HepG2 (cell line): ENCODE measurements at regions not wholly inside any gene's neighbourhood (a gene's known extent, or its start where the extent isn't known, plus 50 kb on each side); places are given as distances from the start of the nearest gene placed in this dataset.

Source experiments
- ATAC-seq: fragments of 200-7000 bp; cut with Tn5 transposase; 3 replicates; pipeline ENCODE4 v1.9.1; 2020; ENCODE audit warnings: mild to moderate bottlenecking, moderate library complexity
- BruUV-seq: library from RNA; stranded (reverse); fragments of 400-500 nt; replicated peaks from 2 replicates; lab custom pipeline; 2021; lab: Mats Ljungman, UMichigan
- CTCF ChIA-PET: fragments of 300-600 bp; formaldehyde crosslinking; extraction: SDS; loops from one replicate; lab custom pipeline; 2021; ENCODE audit warnings: low total read pairs, inconsistent platforms, low intra/inter-chr PET ratio; lab: Yijun Ruan, JAX
- POLR2A ChIA-PET: fragments of 350-600 bp; sonication (Branson Sonifier 250); formaldehyde crosslinking; loops from one replicate; lab custom pipeline; 2020; ENCODE audit warnings: antibody characterized with exemption, inconsistent platforms; lab: Yijun Ruan, JAX
- DNase-seq: peaks from one replicate; pipeline ENCODE4 v3.0.0-alpha.2; 2015; ENCODE audit warnings: low spot score
- FAIRE-seq: peaks from 3 replicates; lab custom pipeline; 2011; peaks lifted over from hg19 to GRCh38; lab: Jason Lieb, UNC
- H2AFZ ChIP-seq: one replicate; pipeline ENCODE4 v1.6.1; 2011; ENCODE audit warnings: low read length, inconsistent platforms
- H3K27ac ChIP-seq: fragments of 300-600 bp; 3 replicates; pipeline ENCODE4 v1.8.0; 2011; ENCODE audit warnings: mixed run types, mild to moderate bottlenecking, mixed read lengths, low read length, inconsistent platforms; ENCODE audit not compliant: insufficient read depth; ENCODE audit errors: extremely low read length
- H3K27me3 ChIP-seq, 2 experiments: fragments of 200-600 bp in 1 of 2; 2 replicates in 1 of 2; 3 replicates in 1 of 2; pipeline versions ENCODE4 v1.6.0 to v1.8.0; 2011; ENCODE audit warnings: low read length in 2 of 2, mild to moderate bottlenecking in 2 of 2, moderate library complexity in 2 of 2, inconsistent platforms in 1 of 2; ENCODE audit not compliant: insufficient read depth in 2 of 2, control insufficient read depth in 1 of 2
- H3K36me3 ChIP-seq, 2 experiments: fragments of 200-600 bp in 1 of 2; replicated peaks in 1 of 2; 2 replicates in 1 of 2; 3 replicates in 1 of 2; pipeline versions ENCODE4 v1.5.1 to v1.8.0; 2011; ENCODE audit warnings: low read length in 2 of 2, inconsistent platforms in 1 of 2; ENCODE audit not compliant: insufficient read depth in 2 of 2, control insufficient read depth in 1 of 2
- H3K4me1 ChIP-seq: 2 replicates; pipeline ENCODE4 v1.5.1; 2012; ENCODE audit warnings: low read length, inconsistent platforms; ENCODE audit not compliant: insufficient read depth
- H3K4me2 ChIP-seq: 2 replicates; pipeline ENCODE4 v1.6.0; 2011; ENCODE audit warnings: low read depth, low read length, inconsistent platforms
- H3K4me3 ChIP-seq, 3 experiments: fragments of 200-600 bp in 1 of 3; sonication (generic), shearing (Covaris generic) in 1 of 3; replicated peaks in 1 of 3; 2 replicates each; pipeline ENCODE4 v1.5.1; 2011 to 2016; ENCODE audit warnings: low read length in 3 of 3, inconsistent platforms in 2 of 3, low read depth in 2 of 3, mild to moderate bottlenecking in 2 of 3, control low read depth in 1 of 3, mixed read lengths in 1 of 3; ENCODE audit not compliant: insufficient read depth in 1 of 3
- H3K79me2 ChIP-seq: one replicate; pipeline ENCODE4 v1.6.1; 2011; ENCODE audit warnings: low read length, inconsistent platforms; ENCODE audit not compliant: insufficient read depth
- H3K9ac ChIP-seq: 2 replicates; pipeline ENCODE4 v1.6.0; 2011; ENCODE audit warnings: mild to moderate bottlenecking, low read depth, low read length, inconsistent platforms; ENCODE audit not compliant: insufficient read depth
- H3K9me3 ChIP-seq: 2 replicates; pipeline ENCODE4 v1.5.1; 2012; ENCODE audit warnings: mild to moderate bottlenecking, low read length
- H4K20me1 ChIP-seq: 2 replicates; pipeline ENCODE4 v1.6.0; 2011; ENCODE audit warnings: inconsistent platforms, mild to moderate bottlenecking, low read length, moderate library complexity; ENCODE audit not compliant: insufficient read depth
- CENPX ChIP-seq: sonication (generic); formaldehyde crosslinking; IDR thresholded peaks from 2 replicates; pipeline ENCODE4 v1.9.0; 2021; ENCODE audit warnings: mild to moderate bottlenecking, missing genetic modification reagents, moderate library complexity
- GTF2F1 ChIP-seq: fragments of 150-350 bp; IDR thresholded peaks from 2 replicates; pipeline ENCODE4 v1.6.1; 2014; ENCODE audit warnings: low read length
- IRX3 ChIP-seq: sonication (generic); formaldehyde crosslinking; IDR thresholded peaks from 2 replicates; pipeline ENCODE4 v1.8.1; 2023; ENCODE audit warnings: mild to moderate bottlenecking, low read depth, missing genetic modification reagents, borderline replicate concordance
- KAT7 ChIP-seq: IDR thresholded peaks from 2 replicates; pipeline ENCODE4 v1.6.1; 2018; ENCODE audit warnings: borderline replicate concordance, missing compliant biosample characterization
- NFIC ChIP-seq: IDR thresholded peaks from 2 replicates; pipeline ENCODE4 v1.6.1; 2012; ENCODE audit warnings: mild to moderate bottlenecking, low read length, inconsistent platforms
- PTBP1 ChIP-seq: fragments of 200-400 bp; formaldehyde crosslinking; IDR thresholded peaks from 2 replicates; pipeline ENCODE4 v1.6.1; 2018; ENCODE audit warnings: low read length, low read depth; ENCODE audit not compliant: poor library complexity, severe bottlenecking
- SMARCE1 ChIP-seq: fragments of 450-650 bp; IDR thresholded peaks from 2 replicates; pipeline ENCODE4 v1.6.1; 2017; ENCODE audit warnings: borderline replicate concordance
- SNAI1 ChIP-seq: sonication (generic); formaldehyde crosslinking; IDR thresholded peaks from 2 replicates; pipeline ENCODE4 v1.5.0; 2020; ENCODE audit warnings: mild to moderate bottlenecking, missing genetic modification reagents, borderline replicate concordance
- ZFY ChIP-seq: sonication (generic); formaldehyde crosslinking; IDR thresholded peaks from 2 replicates; pipeline ENCODE4 v1.4.0; 2020; ENCODE audit warnings: missing genetic modification reagents
- ZNF136 ChIP-seq: sonication (generic); formaldehyde crosslinking; IDR thresholded peaks from 2 replicates; pipeline ENCODE4 v1.8.1; 2022; ENCODE audit warnings: low read depth, mild to moderate bottlenecking, moderate library complexity, missing genetic modification reagents
- ZNF143 ChIP-seq: sonication (generic); formaldehyde crosslinking; IDR thresholded peaks from 2 replicates; pipeline ENCODE4 v1.4.0; 2020; ENCODE audit warnings: missing genetic modification reagents
- WGBS: methylation state at CpG from one replicate; pipeline ENCODE4 v1.1.6; 2017; ENCODE audit warnings: low lambda C conversion rate; 5-methylcytosine and 5-hydroxymethylcytosine counted together
- in situ Hi-C: cut with HindIII; loops from 2 replicates; pipeline ENCODE4 v1.10.0; 2017; ENCODE audit warnings: low pct_unique_long_range_greater_than_20kb; ENCODE audit not compliant: extremely low pct_ligation_motif_present
- intact Hi-C: fragments of 100-400 bp; cut with micrococcal nuclease; formaldehyde crosslinking; loops from one replicate; pipeline ENCODE4 v1.10.0; 2022; ENCODE audit not compliant: unreplicated experiment
- TF ChIP-seq, protein P1 (sequence below): sonication (generic); formaldehyde crosslinking; IDR thresholded peaks from 2 replicates; pipeline ENCODE4 v1.4.0; 2020; ENCODE audit warnings: mild to moderate bottlenecking, missing genetic modification reagents
- TF ChIP-seq, protein P2 (sequence below): sonication (generic); formaldehyde crosslinking; IDR thresholded peaks from 2 replicates; pipeline ENCODE4 v1.5.0; 2020; ENCODE audit warnings: missing genetic modification reagents, mild to moderate bottlenecking, borderline replicate concordance

GRCh38 chr15:81937189-81937588 lies 108.6 kb downstream of the MEX3B start (continued):
- no peak for TF ChIP-seq KAT7 (CRISPR knock-in tag)
- TF ChIP-seq, all 625 proteins: peak for 0

DNA sequence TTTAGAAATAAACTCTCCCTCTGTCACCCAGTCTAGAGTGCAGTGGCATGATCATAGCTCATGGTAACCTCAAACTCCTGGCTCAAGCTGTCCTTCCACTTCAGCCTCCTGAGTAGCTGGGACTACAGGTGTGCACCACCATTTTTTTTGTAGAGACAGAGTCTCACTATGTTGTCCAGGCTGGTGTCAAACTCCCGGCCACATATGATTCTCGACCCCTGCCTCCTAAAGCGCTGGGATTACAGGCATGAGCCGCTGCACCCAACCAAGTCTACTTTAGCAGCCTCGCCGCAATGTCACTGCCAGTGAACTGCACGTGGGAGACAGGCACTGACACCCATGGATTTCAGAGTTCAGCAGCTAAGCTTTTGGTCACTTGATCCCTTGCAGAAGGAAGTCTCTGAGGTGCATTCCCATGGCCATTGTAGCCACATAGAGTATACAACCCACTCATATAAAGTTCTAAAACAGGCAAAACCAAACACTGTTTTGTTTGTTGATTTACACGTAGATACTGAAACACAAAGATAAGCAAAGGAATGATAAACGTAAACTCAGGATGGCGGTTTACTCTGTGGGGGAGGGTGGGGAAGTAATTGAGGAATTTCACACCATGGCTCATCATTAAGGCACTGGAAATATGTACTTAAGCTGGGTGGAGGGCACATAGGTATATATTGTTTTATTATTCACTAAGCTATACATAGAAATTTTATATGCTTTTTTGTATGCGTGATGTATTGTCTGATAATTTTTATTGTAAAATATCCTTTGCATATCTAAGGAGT lies 115.0 kb downstream of the MEX3B start:
- Histone ChIP-seq H4K20me1 (no peaks in the 10 kb centered on the region), H3K36me3 (no peaks in the 10 kb centered on the region), H3K9me3 (no peaks in the 10 kb centered on the region), H3K4me3 (no peak overlapping the region), H3K79me2 (no peaks in the 10 kb centered on the region), H3K9ac (no peak overlapping the region), H3K27ac (no peak overlapping the region), H2AFZ (no peak overlapping the region), H3K4me1 (no peaks in the 10 kb centered on the region), H3K4me2 (no peak overlapping the region), H3K27me3 (no peaks in the 10 kb centered on the region; a peak in 1 of 5 replicates)
- intact Hi-C loops: no loop called here
- no peak for DNase-seq
- ChIA-PET CTCF (no interaction called here), POLR2A (no interaction called here)
- in situ Hi-C loops: loop anchor here (10.0 kb wide), 1 partner anchor 446 kb away; no protein-coding TSS in a partner anchor
- no peak for FAIRE-seq
- no TSS peak for BruUV-seq
- 27% methylated on average over 11 of the region's 11 CpGs for WGBS
- no peak for ATAC-seq
- no peak for TF ChIP-seq PTBP1
- no peak for TF ChIP-seq GTF2F1
- no peak for TF ChIP-seq CENPX (CRISPR knock-in tag)
- no peak for TF ChIP-seq IRX3 (CRISPR knock-in tag)
- TF ChIP-seq NFIC: no peak
- TF ChIP-seq, protein P1, sequence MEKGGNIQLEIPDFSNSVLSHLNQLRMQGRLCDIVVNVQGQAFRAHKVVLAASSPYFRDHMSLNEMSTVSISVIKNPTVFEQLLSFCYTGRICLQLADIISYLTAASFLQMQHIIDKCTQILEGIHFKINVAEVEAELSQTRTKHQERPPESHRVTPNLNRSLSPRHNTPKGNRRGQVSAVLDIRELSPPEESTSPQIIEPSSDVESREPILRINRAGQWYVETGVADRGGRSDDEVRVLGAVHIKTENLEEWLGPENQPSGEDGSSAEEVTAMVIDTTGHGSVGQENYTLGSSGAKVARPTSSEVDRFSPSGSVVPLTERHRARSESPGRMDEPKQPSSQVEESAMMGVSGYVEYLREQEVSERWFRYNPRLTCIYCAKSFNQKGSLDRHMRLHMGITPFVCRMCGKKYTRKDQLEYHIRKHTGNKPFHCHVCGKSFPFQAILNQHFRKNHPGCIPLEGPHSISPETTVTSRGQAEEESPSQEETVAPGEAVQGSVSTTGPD (CRISPR knock-in tag): no peak
- TF ChIP-seq SNAI1 (CRISPR knock-in tag): no peak
- TF ChIP-seq SMARCE1: no peak
- TF ChIP-seq ZFY (CRISPR knock-in tag): no peak
- TF ChIP-seq ZNF143 (CRISPR knock-in tag): no peak
- no peak for TF ChIP-seq ZNF136
- TF ChIP-seq, protein P2, sequence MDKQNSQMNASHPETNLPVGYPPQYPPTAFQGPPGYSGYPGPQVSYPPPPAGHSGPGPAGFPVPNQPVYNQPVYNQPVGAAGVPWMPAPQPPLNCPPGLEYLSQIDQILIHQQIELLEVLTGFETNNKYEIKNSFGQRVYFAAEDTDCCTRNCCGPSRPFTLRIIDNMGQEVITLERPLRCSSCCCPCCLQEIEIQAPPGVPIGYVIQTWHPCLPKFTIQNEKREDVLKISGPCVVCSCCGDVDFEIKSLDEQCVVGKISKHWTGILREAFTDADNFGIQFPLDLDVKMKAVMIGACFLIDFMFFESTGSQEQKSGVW (CRISPR knock-in tag): no peak
